HG02885 (cell line): ENCODE measurements at regions not wholly inside any gene's neighbourhood (a gene's known extent, or its start where the extent isn't known, plus 50 kb on each side); places are given as distances from the start of the nearest gene placed in this dataset.
"Not testable (repeated sequence)": the region's sequence is repeated elsewhere in the genome, so short reads cannot be mapped to it uniquely, and the experiment has no call there.

ENCODE experiments used
- ATAC-seq: cut with Tn5 transposase; IDR thresholded peaks from one replicate; pipeline ENCODE4 v1.9.1; 2021; ENCODE audit warnings: mild to moderate bottlenecking; ENCODE audit not compliant: unreplicated experiment, poor library complexity

DNA sequence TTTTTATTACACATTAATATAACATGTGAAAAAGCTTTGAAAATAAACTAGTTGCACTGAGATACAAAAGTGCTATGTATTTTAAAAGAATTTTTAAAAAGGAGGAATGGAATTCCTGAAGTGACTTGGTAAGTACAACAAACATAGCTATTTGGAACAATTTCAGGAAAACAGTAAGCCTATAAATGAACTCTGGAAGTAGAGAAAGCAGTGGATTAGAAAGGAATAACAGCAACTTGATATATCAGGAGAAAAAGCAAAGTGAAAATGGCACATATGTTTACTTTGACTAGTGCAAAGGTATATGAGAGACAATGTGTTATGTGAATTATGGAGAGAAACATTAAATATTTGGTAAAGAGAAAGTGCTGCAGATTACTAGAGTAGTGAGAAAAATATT lies 811.7 kb downstream of the C12orf50 start:
- ATAC-seq = no peak

DNA sequence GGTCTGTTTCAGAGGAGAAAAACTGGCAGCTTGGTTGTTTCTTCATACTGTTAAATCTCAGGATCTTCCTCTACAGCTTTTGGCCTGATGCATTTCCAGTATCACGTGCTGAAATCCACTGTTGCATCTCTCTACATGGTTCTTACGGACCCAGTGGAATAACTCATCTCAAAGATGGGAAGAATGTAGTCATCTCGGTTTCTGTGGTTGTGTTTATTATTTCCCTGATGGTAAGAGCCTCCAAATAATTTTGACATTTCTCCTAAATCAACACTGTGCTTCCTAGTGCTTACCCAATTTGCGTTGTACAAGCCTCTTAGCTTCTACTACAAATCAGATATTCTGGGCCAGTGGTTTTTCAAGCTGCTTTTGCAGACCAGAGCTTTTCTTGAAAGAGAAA lies 812.8 kb downstream of the C12orf50 start:
- ATAC-seq = no peak

DNA sequence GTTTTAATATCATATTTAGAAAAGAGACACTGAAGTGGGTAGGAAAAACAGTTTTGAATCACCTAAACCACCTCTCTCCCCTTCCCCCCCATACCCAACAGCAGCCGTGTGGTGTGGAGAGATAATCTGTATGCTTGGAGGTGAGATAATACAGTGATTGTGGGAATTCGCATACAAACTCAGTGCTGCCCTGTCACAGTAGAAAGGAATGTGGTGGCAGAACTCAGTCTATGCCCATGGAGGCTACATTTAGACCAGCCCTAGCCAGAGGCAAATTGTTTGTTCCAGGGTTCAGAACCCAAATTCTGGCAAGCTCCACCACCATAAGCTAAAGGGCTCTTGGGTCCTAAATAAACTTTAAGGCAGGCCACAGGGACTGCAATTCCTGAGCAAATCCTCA lies 827.0 kb downstream of the C12orf50 start:
- no peak for ATAC-seq

DNA sequence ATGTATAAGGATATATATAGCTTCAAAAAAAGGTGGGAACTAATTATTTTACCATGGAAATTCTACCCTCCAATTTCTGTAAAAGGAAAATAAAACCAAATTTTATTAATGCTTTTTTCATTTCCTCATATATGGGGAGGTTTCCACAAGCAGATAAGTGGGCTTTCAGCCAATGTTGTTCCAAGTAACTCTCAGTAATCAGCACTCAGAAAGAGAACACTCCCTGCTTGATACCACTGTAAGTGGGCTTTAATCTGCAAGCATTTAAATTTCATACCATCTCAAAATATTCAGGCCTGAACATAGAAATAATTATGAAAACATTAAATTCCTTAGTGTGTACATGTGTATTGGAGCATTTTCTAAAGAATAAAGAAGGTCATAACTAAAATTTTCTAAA lies 827.6 kb downstream of the C12orf50 start:
- no peak for ATAC-seq

DNA sequence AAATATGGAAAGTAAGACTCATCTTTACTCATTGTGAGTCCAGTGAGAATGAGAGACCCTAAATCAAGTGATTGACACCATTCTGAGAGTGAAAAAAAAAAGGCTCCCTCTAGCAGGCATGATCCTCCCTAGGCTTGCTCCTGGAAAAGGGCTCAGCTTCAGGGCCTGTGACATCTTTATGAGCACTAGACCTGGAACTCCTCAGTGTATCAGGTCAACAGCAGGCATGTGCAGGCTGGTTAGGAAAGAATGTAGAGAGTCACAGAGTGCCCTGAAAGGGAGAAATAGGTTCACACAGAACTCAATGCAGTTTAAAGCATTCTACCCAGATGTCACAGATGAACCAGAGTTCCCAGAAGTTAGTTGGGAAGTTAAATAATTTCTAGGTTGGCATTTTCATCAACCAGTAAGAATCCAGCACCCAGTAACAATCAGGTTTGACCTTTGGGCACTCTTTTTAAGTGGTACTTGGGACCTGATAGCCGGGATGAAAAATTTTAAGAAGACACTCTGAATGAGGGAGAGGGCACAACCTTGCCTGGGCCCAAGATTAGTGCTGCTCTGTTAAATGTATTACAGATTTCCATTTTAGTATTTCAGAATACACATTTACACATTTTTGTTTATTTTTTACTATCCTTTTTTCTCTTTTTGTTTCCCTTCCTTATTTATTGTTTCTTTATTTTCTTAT lies 828.8 kb downstream of the C12orf50 start:
- no peak for ATAC-seq

DNA sequence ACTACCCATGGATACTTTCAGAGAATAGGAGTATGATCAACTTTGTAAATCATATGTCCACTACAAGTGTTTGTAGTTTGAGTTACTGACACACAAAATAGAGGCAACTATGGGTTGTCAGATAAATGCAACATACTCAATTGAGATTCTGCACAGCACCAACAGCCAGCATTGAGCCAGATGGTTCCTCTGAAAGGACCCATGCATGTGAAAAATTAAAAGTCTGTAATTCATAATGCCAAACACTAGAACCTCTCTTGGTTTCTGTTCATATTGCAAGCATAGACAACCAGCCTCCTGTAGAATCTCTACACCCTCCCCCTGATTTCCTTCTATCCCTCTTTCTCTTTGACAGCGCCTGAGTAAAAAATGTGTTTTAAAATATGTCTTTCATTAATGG lies 831.0 kb downstream of the C12orf50 start:
- ATAC-seq = no peak

DNA sequence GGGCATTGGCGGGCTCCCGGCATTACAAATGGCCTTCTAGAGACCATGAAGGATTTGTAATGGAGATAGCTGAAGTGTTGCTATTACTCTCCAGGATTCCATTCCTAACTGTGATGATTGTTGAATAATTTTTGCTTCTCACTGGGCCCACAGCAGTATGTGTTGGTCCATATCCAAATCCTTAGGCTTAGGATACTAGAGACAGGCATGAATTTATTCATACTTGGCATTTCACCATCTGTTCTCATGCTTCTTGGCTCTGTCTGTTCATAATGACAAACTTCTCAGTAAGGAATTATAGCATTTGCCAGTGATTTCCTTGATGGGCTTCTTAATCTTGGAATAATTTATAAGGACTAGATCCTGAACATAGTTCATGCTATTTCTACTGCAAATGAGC lies 832.9 kb downstream of the C12orf50 start:
- no peak for ATAC-seq

DNA sequence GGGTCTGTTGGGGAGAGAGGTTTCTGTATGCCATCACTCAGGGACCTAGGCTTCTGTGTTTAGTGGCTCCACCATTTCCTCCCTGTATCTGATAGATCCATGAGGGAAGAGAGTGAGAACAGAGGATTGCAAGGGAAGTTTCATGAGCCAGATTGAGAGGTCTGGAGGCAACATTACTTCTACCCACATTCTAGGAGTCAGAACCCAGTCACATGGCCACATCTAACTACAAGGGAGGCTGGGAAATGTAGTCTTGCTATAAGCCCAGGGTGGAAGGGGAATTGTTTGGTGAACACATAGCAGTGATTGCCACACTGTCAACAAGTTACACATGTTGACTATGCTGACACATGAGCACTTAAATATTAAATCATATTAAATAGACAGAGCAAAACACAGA lies 834.8 kb downstream of the C12orf50 start:
- ATAC-seq = not testable (repeated sequence)

DNA sequence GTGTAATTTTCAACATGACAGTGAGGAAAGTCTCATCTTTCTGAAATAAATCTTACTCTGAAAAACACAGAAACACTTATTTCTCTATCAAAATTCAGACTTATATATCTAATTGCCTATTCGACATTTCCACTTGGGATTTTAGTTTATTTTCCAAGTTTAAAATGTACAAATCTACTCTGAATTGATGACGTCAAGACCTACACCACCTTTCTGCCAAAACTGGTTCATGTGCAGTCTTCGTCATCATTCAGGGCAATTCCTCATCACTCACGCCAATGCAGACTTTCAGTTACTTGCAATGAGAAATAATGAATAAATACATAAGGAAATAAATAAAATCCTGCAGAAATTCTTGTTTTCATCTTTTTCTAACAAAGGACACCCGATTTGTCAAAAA lies 843.8 kb downstream of the C12orf50 start:
- no peak for ATAC-seq

DNA sequence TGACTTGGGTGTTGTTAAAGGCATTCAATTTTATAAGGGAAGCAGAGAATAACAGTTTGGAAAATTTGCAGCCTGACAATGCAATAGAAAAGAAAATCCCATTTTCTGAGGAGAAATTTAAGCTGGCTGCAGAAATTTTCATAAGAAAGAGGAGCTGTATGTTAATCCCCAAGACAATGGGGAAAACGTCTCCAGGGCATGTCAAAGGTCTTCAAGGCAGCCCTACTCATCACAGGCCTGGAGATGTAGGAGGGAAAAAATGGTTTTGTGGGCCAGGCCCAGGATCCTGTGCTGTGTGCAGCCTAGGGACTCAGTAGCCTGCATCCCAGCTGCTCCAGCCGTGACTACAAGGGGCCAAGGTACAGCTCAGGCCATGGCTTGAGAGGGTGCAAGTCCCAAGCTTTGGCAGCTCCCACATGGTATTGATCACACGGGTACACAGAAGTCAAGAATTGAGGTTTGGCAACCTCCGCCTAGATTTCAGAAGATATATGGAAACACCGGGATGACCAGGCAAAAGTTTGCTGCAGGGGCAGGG lies 846.4 kb downstream of the C12orf50 start:
- no peak for ATAC-seq

DNA sequence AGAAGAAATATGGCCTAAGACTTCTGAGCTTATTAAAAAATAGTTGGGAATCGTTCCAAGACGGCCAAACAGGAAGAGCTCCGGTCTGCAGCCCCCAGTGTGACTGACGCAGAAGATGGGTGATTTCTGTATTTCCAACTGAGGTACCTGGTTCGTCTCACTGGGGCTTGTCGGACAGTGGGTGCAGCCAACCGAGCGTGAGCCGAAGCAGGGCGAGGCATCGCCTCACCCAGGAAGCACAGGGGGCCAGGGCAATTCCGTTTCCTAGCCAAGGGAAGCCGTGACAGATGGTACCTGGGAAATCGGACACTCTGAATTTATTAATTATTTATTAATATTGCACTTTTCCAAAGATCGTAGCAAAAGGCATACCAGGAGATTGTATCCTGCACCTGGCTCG lies 857.8 kb downstream of the C12orf50 start:
- no peak for ATAC-seq

DNA sequence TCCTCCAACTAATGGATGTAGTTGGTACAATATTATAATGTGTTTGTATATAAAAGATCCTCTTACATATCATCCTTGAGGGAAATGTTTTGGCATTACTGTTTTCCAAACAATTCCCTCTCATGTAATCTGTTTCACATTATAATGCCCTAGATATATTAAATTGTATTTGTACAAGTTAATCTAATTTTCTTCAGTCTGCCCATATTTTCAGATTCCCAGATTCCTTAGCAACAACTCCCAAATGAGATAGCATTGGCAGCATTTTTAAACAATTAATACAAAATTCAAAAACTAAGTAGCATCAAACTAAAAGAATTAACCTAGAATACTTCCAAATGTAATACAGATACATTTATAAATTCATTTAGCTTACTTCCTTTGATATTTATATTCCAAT lies 860.2 kb downstream of the C12orf50 start:
- no peak for ATAC-seq

DNA sequence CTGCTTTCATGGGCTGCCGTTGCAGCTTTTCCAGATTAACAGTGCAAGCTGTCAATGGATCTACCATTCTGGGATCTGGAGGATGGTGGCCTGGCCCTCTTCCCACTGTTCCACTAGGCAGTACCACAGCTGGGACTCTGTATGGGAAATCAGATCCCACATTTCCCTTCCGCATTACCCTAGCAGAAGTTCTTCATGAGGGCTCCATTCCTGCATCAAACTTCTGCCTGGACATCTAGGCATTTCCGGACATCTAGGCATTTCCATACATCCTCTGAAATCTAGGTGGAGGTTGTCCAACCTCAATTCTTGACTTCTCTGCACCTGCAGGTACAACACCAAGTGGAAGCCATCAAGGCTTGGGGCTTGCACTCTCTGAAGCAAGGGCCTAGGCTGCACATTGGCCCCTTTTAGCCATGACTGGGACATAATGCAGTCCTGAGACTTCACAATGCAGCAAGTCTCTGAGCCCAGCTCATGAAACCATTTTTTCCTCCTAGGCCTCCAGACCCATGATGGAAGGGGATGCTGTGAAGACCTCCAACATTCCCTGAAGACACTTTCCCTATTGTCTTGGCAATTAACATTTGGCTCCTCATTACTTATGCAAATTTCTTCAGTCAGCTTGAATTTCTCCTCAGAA lies 863.3 kb downstream of the C12orf50 start:
- no peak for ATAC-seq

DNA sequence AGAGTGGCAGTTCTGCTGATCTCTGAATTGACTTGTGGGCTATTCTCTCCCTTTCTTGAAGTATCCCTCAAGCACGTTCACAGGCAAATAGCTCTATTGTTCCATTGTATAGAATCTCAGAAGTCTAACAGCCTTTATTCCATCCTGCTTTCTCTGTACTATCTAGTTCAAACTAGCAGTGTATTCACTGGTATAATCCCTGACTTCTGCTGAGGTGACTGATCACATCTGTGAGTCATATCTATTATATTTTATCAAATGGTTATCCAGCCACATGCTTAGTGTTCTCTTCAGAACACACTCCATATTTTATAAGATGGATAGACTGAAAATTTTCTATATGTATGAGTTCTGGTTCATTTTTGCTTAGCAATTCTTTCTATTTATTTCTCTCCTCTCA lies 866.1 kb downstream of the C12orf50 start:
- ATAC-seq = no peak

DNA sequence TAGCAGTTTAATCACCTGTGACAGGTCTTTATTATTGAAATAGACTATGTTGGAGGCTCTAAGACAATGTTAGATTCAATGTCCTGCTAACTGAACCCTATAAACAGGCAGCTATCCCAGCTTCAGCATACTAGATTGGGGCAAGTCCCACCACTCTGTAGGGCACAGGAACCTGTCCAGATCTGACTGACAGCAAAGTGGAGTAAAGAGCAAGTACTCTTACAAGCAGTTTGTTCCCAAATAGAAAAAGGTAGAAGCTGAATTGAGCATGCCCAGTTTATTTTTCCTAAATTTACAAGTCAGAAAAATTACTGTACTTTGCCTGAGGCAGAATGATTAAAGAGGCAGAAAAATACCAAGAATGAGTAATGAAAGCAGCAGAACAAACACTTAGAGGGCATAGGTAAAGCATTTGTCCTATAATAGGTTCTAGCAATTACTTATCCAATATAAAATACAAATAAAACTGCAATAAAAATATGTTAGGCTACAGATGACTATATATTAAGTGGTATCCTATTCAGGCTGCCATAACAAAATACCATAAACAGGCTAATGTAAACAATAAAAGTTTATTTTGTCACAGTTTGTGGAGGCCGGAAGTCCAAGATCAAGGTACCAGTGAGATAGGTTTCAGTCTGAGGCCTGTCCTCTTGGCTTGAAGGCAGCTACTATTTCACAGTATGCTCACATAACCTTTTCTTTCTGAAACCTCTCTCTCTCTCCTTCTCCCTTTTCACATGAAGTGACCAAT lies 868.2 kb downstream of the C12orf50 start:
- no peak for ATAC-seq

DNA sequence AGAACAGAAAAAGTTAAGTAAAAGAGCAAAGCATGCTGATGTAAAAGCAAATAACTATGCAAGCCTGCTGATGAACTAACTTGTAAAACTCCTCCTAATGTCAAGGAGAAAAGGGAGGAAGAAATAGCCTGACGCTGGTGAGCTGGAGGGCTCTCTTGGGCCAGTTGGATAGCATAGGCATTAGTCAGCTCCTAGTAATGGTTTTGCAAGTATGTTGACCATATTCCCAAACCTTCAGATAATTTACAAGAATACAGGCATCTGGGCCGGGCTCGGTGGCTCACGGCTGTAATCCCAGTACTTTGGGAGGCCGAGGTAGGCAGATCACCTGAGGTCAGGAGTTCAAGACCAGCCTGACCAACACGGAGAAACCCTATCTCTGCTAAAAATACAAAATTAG lies 871.4 kb downstream of the C12orf50 start:
- ATAC-seq = no peak

DNA sequence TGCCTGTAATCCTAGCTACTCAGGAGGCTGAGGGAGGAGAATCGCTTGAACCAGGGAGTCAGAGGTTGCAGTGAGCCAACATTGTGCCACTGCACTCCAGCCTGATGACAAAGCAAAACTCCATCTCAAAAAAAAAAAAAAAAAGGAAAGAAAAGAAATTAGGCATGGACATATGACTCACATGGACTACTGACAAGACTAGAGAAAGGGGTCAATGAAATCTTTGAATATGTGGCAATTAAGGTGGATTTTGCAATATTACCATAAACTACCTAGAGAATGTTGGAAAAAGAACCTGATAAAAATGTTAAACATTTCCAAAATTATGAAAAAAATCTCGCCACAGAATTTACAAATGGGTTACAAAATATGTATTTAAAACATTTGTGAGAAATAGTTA lies 873.6 kb downstream of the C12orf50 start:
- no peak for ATAC-seq

DNA sequence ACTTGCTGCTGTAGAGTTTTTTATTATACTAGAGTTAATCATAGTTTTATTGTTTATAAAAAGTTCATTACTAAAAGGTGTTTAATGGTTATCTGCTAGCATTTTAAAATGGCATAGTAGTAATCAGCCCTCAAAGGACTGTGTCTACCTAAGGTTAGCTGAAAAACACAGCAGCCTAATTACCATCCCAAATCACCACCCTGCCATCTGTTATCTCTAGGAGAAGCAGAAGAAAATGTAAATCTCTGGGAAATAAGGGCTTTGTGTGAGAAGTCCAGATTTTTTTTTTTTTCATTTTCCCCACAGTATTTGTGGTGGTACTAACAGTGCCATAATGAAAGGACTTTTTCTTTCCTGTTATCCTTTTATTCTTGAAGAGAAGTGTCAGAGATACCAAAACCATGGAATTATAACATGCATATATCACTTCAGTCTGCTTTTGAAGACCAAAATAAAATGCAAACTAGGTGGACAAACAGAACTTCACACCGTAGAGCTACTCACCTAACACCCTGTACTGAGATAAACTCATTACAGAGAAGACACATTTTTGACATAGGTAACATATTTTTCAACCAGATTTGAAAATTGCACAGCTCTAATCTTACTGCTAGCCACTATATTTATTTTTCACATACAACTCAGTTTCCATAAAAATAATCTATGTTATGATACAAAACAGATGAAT lies 876.2 kb downstream of the C12orf50 start:
- ATAC-seq = no peak

DNA sequence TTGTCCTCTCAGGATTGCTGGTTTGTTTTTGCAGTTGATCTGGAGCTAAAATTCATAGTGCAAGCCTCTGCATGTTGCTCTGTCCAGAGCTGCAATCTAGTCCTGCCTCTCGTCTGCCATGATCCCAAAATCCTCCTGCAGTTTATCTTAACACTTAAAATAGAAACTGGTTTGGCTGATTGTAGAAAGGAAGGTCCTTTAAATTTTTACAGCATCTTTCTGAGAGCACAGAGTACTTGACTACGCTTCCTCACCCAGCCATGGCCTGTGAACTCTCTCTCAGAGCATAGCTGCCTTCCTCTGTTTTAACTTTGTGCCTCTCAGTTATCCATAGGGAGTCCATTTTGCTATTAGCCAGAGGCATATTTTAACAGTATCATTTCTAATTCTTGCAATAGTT lies 877.1 kb downstream of the C12orf50 start:
- peak; percentile 32 for ATAC-seq

DNA sequence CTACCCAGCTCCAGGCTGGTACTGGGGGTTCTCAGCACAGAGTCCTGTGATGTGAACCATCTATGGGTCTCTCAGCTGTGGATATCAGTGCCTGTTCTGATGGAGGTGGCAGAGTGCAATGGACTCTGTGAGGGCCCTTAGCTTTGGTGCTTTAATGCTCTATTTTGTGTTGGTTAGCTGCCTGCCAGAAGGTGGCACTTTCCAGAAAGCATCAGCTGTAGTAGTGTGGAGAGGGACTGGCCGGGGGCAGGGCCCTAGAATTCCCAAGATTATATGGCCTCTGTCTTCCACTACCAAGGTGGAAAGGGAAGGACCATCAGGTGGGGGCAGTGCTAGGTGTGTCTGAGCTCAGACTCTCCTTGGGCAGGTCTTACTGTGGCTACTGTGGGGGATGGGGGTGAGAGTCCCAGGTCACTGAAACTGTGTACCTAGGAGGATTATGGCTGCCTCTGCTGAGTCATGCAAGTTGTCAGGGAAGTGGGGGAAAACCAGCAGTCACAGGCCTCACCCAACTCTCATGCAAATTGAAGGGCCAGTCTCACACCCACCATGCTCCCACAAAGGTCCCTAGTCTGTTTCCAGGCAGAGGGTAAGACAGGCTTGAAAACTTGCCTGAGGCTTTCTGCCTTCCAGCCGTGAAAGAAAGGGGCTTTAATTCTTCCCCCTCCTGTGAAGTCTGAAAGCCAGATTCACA lies 878.1 kb downstream of the C12orf50 start:
- ATAC-seq = peak; percentile 85
